GM12891 (cell line): ENCODE measurements at regions not wholly inside any gene's neighbourhood (a gene's known extent, or its start where the extent isn't known, plus 50 kb on each side); places are given as distances from the start of the nearest gene placed in this dataset.

Experiments used
- POLR2AphosphoS5 ChIP-seq: IDR thresholded peaks from 2 replicates; pipeline ENCODE4 v1.6.1; 2011; ENCODE audit warnings: low read depth, low read length, control low read depth
- TAF1 ChIP-seq: IDR thresholded peaks from 2 replicates; pipeline ENCODE4 v1.6.1; 2011; ENCODE audit warnings: low read depth, low read length, control low read depth

GRCh38 chr10:70990681-70991080, 102.3 kb upstream of the PCBD1 start:
- TF ChIP-seq POLR2AphosphoS5 (no peak), TAF1 (no peak)
